NCI-H128 (cell line): ENCODE measurements at regions not wholly inside any gene's neighbourhood (a gene's known extent, or its start where the extent isn't known, plus 50 kb on each side); places are given as distances from the start of the nearest gene placed in this dataset.

Experiments
- DNase-seq: peaks from one replicate; lab custom pipeline; 2025; ENCODE audit not compliant: unreplicated experiment; lab: John Stamatoyannopoulos, UW

- no peak for DNase-seq
These were observed 1714.3 kb upstream of the PCDH7 start for GRCh38 chr4:29005838-29006237.

DNA sequence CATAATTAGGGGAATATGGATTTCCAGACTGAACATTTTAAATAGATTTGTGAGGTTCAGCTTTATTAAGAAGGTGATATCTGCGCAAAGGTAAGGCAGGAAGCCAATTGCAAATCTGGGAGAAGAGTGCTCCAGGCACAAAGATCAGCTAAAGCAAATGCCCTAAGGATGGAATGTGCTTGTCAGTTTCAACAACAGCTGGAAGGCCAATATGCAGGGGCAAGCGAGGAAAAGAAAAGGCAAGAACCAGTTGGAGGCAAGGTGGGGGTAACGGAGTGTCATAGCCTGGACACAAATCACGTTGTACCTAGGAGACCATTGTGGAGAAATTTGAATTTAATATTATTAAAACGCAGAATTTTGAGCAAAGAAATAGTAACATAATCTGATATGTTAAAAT is 1710.3 kb upstream of the PCDH7 start:
- DNase-seq = no peak

GRCh38 chr4:29013341-29013740 is 1706.8 kb upstream of the PCDH7 start:
- DNase-seq = no peak

DNA sequence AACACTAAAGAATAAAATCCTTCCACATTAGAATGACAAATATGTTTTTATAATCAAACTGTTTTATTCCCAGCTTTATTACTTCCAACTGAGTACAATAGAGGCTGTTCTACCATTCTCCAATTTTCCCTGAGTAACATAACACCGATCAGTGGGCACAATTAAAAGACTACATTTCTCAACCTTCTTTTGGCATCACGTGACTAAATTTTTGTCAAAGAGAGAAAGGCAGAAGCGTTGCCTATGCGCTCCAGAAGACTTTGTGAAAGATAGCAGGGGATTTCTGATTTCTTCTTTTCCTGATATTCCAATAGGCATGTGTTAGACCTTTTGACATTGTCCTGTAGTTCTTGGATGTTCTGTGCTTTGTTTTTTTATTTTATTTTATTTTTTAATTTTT is 1705.6 kb upstream of the PCDH7 start:
- no peak for DNase-seq

DNA sequence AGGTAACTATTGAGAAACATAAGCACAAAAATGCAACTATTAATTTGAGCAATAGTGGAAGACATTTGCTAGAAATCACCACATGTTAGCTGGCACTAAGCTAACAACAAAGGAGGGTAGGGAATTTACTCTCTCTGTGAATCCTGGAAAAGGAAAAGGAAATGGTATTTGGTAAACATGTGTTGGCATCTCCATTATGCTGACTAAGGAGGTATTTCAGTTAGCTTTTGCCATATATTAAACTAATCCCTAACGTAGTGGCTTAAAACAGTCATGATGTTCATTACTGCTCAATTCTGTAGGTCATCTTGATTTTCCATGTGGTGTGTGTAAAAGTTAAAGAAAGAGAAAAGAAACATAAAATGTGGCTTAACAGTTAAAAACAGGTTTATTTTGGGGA is 1686.5 kb upstream of the PCDH7 start:
- no peak for DNase-seq

DNA sequence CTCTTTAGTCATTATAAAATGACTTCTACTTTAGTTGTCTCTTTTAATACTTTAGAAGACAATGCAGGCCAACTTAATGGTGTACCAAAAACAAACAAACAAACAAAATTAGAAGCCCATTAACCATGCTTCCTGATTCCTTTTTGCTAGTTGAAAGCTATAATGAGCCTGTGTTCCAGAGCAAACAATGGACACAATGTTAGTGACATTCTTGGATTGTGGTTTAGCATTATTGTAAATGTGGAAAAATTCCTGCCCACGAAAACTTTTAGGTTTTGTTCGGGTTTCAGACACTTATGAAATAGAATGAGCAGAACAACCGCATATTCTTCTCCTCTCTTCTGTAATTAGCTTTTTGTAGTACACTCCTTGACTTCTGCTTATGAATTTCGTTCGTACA is 1682.7 kb upstream of the PCDH7 start:
- DNase-seq = no peak

GRCh38 chr4:29043411-29043810 is 1676.8 kb upstream of the PCDH7 start:
- DNase-seq = no peak

- no peak for DNase-seq
These were observed 1674.0 kb upstream of the PCDH7 start for GRCh38 chr4:29046186-29046585.

- DNase-seq = no peak
These were observed 1673.4 kb upstream of the PCDH7 start for GRCh38 chr4:29046781-29047180.

DNA sequence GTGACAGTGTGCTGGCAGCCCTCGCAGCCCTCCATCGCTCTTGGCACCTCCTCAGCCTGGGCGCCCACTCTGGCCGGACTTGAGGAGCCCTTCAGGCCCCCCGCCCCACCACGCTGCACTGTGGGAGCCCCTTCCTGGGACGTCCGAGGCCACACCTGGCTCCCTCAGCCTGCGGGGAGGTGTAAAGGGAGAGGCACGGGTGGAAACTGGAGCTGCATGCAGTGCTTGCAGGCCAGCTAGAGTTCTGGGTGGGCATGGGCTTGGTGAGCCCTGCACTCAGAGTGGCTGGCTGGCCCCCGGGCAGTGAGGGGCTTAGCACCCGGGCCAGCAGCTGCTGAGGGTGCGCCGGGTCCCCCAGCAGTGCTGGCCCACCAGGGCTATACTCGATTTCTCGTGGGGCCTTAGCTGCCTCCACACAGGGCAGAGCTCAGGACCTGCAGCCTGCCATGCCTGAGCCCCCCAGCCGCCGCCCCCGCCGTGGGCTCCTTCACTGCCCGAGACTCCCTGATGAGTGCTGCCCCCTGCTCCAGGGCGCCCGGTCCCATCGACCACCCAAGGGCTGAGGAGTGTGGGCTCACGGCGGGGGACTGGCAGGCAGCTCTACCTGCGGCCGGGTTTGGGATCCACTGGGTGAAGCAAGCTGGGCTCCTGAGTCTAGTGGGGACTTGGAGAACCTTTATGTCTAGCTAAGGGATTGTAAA is 1672.7 kb upstream of the PCDH7 start:
- DNase-seq = no peak

GRCh38 chr4:29051381-29051965 is 1668.7 kb upstream of the PCDH7 start:
- no peak for DNase-seq

GRCh38 chr4:29052266-29052665 is 1667.9 kb upstream of the PCDH7 start:
- DNase-seq = no peak

GRCh38 chr4:29058531-29058930 is 1661.6 kb upstream of the PCDH7 start:
- no peak for DNase-seq

GRCh38 chr4:29066861-29067260 is 1653.3 kb upstream of the PCDH7 start:
- DNase-seq = no peak

DNA sequence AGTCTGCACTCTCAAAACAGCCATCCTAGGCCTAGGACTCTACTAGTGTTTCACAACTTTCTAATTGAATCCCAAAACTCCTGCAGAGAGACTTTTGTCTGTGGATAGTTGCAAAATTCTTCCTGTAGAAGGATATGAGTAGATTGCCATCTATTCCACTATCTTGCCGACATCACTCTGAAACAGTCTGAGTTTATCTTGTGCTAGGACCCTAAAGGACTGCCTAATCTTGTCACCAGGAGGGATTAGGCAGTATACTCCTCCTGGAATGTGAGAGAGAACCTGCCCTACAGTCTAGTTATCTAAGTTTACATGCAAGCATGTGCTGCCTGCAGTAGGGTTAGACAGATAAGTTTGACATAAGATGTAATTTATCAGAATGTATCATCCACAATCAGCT is 1646.6 kb upstream of the PCDH7 start:
- DNase-seq = no peak

- no peak for DNase-seq
These were observed 1644.8 kb upstream of the PCDH7 start for GRCh38 chr4:29075366-29075765.

DNA sequence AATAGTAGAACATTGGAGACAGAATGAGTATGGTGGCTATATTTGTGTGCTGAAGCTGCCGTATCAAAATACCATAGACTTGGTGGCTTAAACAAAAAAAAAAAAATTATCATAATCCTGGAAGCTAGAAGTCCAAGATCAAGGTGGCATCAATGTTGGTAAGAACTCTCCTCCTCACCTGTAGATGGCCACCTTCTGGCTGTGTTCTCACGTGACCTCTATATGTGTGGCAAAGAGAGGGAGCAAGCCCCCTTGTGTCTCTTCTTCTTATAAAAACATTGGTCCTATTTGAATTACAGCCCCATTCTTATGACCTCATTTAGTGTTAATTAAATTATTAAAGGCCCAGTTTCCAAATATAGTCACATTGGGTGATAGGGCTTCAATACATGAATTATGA is 1640.9 kb upstream of the PCDH7 start:
- no peak for DNase-seq

DNA sequence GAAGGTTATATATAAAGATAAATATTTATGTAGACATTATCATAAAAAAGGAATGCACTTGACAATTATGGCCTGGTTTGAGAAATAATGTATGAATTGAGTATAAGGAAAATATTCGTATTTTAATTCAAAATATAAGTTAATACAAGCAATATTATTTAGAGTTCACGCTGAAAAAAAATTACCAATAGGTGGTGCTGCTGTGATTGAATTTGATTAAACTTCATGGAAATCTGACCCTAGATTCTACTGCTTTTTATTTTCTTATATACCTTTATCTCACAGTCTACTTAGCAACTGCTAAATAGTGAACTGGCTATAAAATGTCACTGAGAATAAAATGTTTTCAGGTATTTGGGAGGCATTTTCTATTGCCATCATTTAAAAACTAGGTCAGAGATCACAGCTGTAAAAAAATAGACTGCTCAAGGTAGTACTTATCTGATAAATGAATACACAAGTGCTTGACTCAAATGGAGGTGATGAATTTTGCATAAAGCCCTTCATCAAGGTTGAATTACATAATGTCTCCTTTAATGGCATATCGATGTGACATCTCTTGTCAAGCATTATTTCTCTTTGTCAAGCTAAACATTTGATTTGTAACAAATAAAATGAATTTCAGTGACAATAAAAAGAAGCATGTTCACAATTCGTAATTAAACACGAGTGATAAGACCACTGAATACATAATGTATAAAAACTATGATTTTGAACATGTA is 1638.8 kb upstream of the PCDH7 start:
- no peak for DNase-seq

GRCh38 chr4:29082684-29083083 is 1637.5 kb upstream of the PCDH7 start:
- no peak for DNase-seq

GRCh38 chr4:29085748-29086147 is 1634.4 kb upstream of the PCDH7 start:
- DNase-seq = no peak

- no peak for DNase-seq
These were observed 1615.5 kb upstream of the PCDH7 start for GRCh38 chr4:29104694-29105093.

GRCh38 chr4:29113960-29114359 is 1606.2 kb upstream of the PCDH7 start:
- no peak for DNase-seq
